ENCODE measurements at regions not wholly inside any gene's neighbourhood (a gene's known extent, or its start where the extent isn't known, plus 50 kb on each side); places are given as distances from the start of the nearest gene placed in this dataset.
"Not testable (repeated sequence)": the region's sequence is repeated elsewhere in the genome, so short reads cannot be mapped to it uniquely, and the experiment has no call there.

GRCh38 chr1:143504080-143504479, 467.7 kb downstream of the FAM72C start:
- TF ChIP-seq CTCF (IDR thresholded peaks at IDR 0.05; ENCODE audit: borderline replicate concordance, extremely low read depth, low read length, poor library complexity, severe bottlenecking); EZH2 (IDR thresholded peaks at IDR 0.05; ENCODE audit: borderline replicate concordance, low read depth, low read length, severe bottlenecking): not testable (repeated sequence)
